Liver (tissue), 8 donors: ENCODE measurements at regions not wholly inside any gene's neighbourhood (a gene's known extent, or its start where the extent isn't known, plus 50 kb on each side); places are given as distances from the start of the nearest gene placed in this dataset.

Experiments used
- DNase-seq: peaks from one replicate; pipeline ENCODE4 v3.0.0-alpha.2; 2017; ENCODE audit warnings: low spot score
- H3K27ac ChIP-seq, 2 donors: one replicate each; pipeline ENCODE4 v1.7.0; 2013; ENCODE audit warnings: inconsistent platforms in 2 of 2, low read length in 2 of 2, control low read depth in 1 of 2, low read depth in 1 of 2, mild to moderate bottlenecking in 1 of 2
- H3K27me3 ChIP-seq, 4 donors: one replicate each; pipeline versions ENCODE4 v1.6.1 to v1.7.0; 2013; ENCODE audit warnings: low read length in 3 of 4, inconsistent platforms in 1 of 4, mild to moderate bottlenecking in 1 of 4, moderate library complexity in 1 of 4; ENCODE audit not compliant: control insufficient read depth in 4 of 4, insufficient read depth in 4 of 4
- H3K36me3 ChIP-seq, 4 donors: one replicate each; pipeline versions ENCODE4 v1.6.1 to v1.7.0; 2013; ENCODE audit warnings: low read length in 3 of 4, mild to moderate bottlenecking in 3 of 4, low read depth in 1 of 4, moderate library complexity in 1 of 4; ENCODE audit not compliant: control insufficient read depth in 4 of 4, insufficient read depth in 3 of 4
- H3K4me1 ChIP-seq, 4 donors: one replicate each; pipeline versions ENCODE4 v1.6.1 to v1.7.0; 2013; ENCODE audit warnings: low read length in 3 of 4, mild to moderate bottlenecking in 3 of 4, moderate library complexity in 1 of 4; ENCODE audit not compliant: control insufficient read depth in 4 of 4, insufficient read depth in 4 of 4
- H3K4me3 ChIP-seq, 3 donors: one replicate each; pipeline versions ENCODE4 v1.6.1 to v1.7.0; 2013; ENCODE audit warnings: low read length in 3 of 3, control low read depth in 1 of 3, low read depth in 1 of 3, mild to moderate bottlenecking in 1 of 3
- H3K9ac ChIP-seq, 2 donors: one replicate each; pipeline ENCODE4 v1.7.0; 2013; ENCODE audit warnings: low read length in 2 of 2, mild to moderate bottlenecking in 2 of 2, moderate library complexity in 2 of 2, control low read depth in 1 of 2, low read depth in 1 of 2
- H3K9me3 ChIP-seq, 4 donors: one replicate each; pipeline versions ENCODE4 v1.6.1 to v1.7.0; 2013; ENCODE audit warnings: low read length in 3 of 4; ENCODE audit not compliant: control insufficient read depth in 4 of 4
- EGR1 ChIP-seq, 2 donors: IDR thresholded peaks; 2 replicates each; pipeline ENCODE4 v1.6.1; 2016 to 2018; ENCODE audit warnings: antibody characterized with exemption in 2 of 2, low read depth in 2 of 2
- HNF4A ChIP-seq, 2 donors: conservative IDR thresholded peaks; 2 replicates each; pipeline ENCODE4 v1.6.1; 2016; ENCODE audit warnings: antibody characterized with exemption in 2 of 2, mild to moderate bottlenecking in 2 of 2
- HNF4G ChIP-seq: IDR thresholded peaks from 2 replicates; pipeline ENCODE4 v1.6.1; 2016; ENCODE audit warnings: antibody characterized with exemption
- JUND ChIP-seq, 2 donors: IDR thresholded peaks; 2 replicates each; pipeline ENCODE4 v1.6.1; 2016; ENCODE audit warnings: antibody characterized with exemption in 2 of 2
- NR2F2 ChIP-seq: IDR thresholded peaks from 2 replicates; pipeline ENCODE4 v1.6.1; 2016; ENCODE audit warnings: antibody characterized with exemption
- RAD21 ChIP-seq, 2 donors: IDR thresholded peaks; 2 replicates each; pipeline ENCODE4 v1.6.1; 2016; ENCODE audit warnings: antibody characterized with exemption in 2 of 2, mild to moderate bottlenecking in 2 of 2
- RXRA ChIP-seq, 2 donors: IDR thresholded peaks; 2 replicates each; pipeline ENCODE4 v1.6.1; 2017 to 2018; ENCODE audit warnings: antibody characterized with exemption in 2 of 2, mild to moderate bottlenecking in 1 of 2
- SP1 ChIP-seq: IDR thresholded peaks from 2 replicates; pipeline ENCODE4 v1.6.1; 2018; ENCODE audit warnings: antibody characterized with exemption, mild to moderate bottlenecking
- TAF1 ChIP-seq: conservative IDR thresholded peaks from 2 replicates; pipeline ENCODE4 v1.6.1; 2016; ENCODE audit warnings: antibody characterized with exemption, mild to moderate bottlenecking
- YY1 ChIP-seq: IDR thresholded peaks from 2 replicates; pipeline ENCODE4 v1.6.1; 2016; ENCODE audit warnings: antibody characterized with exemption, mild to moderate bottlenecking
- WGBS: extraction: QIAGEN DNeasy Blood & Tissue Kit; methylation state at CpG from one replicate; pipeline ENCODE4 v1.1.7; 2013; 5-methylcytosine and 5-hydroxymethylcytosine counted together
- TF ChIP-seq, protein P1 (sequence below): IDR thresholded peaks from 2 replicates; pipeline ENCODE4 v1.6.1; 2016; ENCODE audit warnings: antibody characterized with exemption, mild to moderate bottlenecking
- TF ChIP-seq, protein P2 (sequence below): IDR thresholded peaks from 2 replicates; pipeline ENCODE4 v1.6.1; 2016; ENCODE audit warnings: antibody characterized with exemption
- TF ChIP-seq, protein P3 (sequence below): IDR thresholded peaks from 2 replicates; pipeline ENCODE4 v1.6.1; 2016; ENCODE audit warnings: antibody characterized with exemption
- TF ChIP-seq, protein P4 (sequence below): IDR thresholded peaks from 2 replicates; pipeline ENCODE4 v1.6.1; 2016; ENCODE audit warnings: antibody characterized with exemption
- TF ChIP-seq, protein P5 (sequence below): fragments of 150-350 bp; IDR thresholded peaks from 2 replicates; pipeline ENCODE4 v1.5.1; 2017; ENCODE audit warnings: improper control_type of control experiment, low read depth, low read length; ENCODE audit not compliant: missing input control
- donor health status: healthy.
- donor health status: healthy.
- donor health status: healthy.
- donor health status: healthy.
- donor health status: healthy.

DNA sequence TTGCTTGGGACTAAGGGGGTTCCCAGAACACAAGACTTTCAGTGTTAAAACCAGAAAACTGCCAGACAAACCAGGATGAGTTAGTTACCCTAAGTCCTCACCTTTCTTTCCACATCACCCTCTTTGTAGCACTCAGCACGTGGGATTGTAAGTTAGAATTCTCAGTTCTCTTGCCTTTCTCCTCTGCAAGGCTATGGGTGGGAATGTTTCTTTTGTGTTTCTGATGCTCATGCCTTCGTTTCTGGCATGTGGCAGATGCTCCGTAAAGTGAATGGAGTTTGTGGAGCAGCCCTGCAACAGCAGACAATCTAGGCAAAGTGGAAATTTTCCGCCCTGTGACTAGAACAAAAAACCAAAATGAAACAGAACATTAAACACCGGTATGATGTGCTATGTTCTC lies 64.7 kb upstream of the SPP1 start:
- H3K36me3 ChIP-seq = no peaks in the 10 kb centered on the region
- peaks cover 7 to 25% (median 15%) of the 10 kb centered on the region in 4 donors for H3K4me1 ChIP-seq
- no peaks in the 10 kb centered on the region for H3K27me3 ChIP-seq
- H3K4me3 ChIP-seq = no peak overlapping the region
- peak overlapping the region in 1 of 2 donors; percentile 54 for H3K9ac ChIP-seq
- peak overlapping the region; percentile 65 to 74 for H3K27ac ChIP-seq
- H3K9me3 ChIP-seq = no peaks in the 10 kb centered on the region
- TF ChIP-seq, protein P1, sequence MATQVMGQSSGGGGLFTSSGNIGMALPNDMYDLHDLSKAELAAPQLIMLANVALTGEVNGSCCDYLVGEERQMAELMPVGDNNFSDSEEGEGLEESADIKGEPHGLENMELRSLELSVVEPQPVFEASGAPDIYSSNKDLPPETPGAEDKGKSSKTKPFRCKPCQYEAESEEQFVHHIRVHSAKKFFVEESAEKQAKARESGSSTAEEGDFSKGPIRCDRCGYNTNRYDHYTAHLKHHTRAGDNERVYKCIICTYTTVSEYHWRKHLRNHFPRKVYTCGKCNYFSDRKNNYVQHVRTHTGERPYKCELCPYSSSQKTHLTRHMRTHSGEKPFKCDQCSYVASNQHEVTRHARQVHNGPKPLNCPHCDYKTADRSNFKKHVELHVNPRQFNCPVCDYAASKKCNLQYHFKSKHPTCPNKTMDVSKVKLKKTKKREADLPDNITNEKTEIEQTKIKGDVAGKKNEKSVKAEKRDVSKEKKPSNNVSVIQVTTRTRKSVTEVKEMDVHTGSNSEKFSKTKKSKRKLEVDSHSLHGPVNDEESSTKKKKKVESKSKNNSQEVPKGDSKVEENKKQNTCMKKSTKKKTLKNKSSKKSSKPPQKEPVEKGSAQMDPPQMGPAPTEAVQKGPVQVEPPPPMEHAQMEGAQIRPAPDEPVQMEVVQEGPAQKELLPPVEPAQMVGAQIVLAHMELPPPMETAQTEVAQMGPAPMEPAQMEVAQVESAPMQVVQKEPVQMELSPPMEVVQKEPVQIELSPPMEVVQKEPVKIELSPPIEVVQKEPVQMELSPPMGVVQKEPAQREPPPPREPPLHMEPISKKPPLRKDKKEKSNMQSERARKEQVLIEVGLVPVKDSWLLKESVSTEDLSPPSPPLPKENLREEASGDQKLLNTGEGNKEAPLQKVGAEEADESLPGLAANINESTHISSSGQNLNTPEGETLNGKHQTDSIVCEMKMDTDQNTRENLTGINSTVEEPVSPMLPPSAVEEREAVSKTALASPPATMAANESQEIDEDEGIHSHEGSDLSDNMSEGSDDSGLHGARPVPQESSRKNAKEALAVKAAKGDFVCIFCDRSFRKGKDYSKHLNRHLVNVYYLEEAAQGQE = no peak
- TF ChIP-seq, protein P2, sequence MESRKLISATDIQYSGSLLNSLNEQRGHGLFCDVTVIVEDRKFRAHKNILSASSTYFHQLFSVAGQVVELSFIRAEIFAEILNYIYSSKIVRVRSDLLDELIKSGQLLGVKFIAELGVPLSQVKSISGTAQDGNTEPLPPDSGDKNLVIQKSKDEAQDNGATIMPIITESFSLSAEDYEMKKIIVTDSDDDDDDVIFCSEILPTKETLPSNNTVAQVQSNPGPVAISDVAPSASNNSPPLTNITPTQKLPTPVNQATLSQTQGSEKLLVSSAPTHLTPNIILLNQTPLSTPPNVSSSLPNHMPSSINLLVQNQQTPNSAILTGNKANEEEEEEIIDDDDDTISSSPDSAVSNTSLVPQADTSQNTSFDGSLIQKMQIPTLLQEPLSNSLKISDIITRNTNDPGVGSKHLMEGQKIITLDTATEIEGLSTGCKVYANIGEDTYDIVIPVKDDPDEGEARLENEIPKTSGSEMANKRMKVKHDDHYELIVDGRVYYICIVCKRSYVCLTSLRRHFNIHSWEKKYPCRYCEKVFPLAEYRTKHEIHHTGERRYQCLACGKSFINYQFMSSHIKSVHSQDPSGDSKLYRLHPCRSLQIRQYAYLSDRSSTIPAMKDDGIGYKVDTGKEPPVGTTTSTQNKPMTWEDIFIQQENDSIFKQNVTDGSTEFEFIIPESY = no peak
- TF ChIP-seq HNF4A (conservative IDR thresholded peaks at IDR 0.05) (no peak), RAD21 (IDR thresholded peaks at IDR 0.05) (no peak), NR2F2 (no peak), TAF1 (no peak), HNF4G (no peak), EGR1 (IDR thresholded peaks at IDR 0.05; ENCODE audit: low read depth in 2 of 2) (no peak), YY1 (no peak)
- TF ChIP-seq, protein P3, sequence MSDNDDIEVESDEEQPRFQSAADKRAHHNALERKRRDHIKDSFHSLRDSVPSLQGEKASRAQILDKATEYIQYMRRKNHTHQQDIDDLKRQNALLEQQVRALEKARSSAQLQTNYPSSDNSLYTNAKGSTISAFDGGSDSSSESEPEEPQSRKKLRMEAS = no peak
- DNase-seq = no peak
- WGBS = 51% methylated on average over 5 of the region's 5 CpGs

DNA sequence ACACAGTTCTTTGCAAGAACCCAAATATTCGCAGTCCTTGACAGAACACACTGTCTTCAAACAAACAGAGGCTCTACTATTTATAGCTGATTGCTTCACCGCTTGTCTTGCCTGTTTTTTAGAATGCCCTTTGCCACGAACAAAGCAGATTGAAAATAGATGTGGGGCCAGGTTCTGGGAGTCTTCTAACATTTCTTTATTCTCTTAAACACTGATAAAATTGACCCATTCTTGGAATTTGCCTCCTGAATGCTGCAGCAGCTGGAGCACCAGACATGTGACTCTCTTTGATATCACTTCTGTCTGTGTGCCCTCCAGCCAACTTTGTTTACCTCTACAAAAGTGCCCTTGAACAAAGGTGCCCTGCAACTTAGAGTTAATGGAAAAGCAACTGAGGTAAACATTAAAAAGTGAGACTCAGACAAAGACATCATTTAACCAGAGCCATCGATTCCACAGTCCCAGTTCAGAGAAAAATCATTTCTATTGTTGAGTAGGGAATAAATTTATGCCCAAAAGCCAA lies 64.2 kb upstream of the SPP1 start:
- Histone ChIP-seq H3K4me1 (peaks cover 7 to 25% (median 15%) of the 10 kb centered on the region in 4 donors), H3K9me3 (no peaks in the 10 kb centered on the region), H3K27me3 (no peaks in the 10 kb centered on the region), H3K36me3 (no peaks in the 10 kb centered on the region), H3K9ac (peak overlapping the region; percentile 54 to 60), H3K27ac (peak overlapping the region; percentile 65 to 74), H3K4me3 (no peak overlapping the region)
- TF ChIP-seq TAF1 (peak; percentile 65), RAD21 (IDR thresholded peaks at IDR 0.05) (no peak), RXRA (IDR thresholded peaks at IDR 0.05) (peak; percentile 60 to 66), NR2F2 (peak; percentile 36), YY1 (peak; percentile 43), JUND (IDR thresholded peaks at IDR 0.05) (peak; percentile 48 to 54), SP1 (peak; percentile 69), HNF4A (conservative IDR thresholded peaks at IDR 0.05) (peak; percentile 57 to 66)
- TF ChIP-seq, protein P3 = peak; percentile 16
- TF ChIP-seq, protein P4, sequence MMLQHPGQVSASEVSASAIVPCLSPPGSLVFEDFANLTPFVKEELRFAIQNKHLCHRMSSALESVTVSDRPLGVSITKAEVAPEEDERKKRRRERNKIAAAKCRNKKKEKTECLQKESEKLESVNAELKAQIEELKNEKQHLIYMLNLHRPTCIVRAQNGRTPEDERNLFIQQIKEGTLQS = peak; percentile 15
- TF ChIP-seq, protein P2 = no peak
- TF ChIP-seq, protein P5, sequence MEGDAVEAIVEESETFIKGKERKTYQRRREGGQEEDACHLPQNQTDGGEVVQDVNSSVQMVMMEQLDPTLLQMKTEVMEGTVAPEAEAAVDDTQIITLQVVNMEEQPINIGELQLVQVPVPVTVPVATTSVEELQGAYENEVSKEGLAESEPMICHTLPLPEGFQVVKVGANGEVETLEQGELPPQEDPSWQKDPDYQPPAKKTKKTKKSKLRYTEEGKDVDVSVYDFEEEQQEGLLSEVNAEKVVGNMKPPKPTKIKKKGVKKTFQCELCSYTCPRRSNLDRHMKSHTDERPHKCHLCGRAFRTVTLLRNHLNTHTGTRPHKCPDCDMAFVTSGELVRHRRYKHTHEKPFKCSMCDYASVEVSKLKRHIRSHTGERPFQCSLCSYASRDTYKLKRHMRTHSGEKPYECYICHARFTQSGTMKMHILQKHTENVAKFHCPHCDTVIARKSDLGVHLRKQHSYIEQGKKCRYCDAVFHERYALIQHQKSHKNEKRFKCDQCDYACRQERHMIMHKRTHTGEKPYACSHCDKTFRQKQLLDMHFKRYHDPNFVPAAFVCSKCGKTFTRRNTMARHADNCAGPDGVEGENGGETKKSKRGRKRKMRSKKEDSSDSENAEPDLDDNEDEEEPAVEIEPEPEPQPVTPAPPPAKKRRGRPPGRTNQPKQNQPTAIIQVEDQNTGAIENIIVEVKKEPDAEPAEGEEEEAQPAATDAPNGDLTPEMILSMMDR = no peak
- TF ChIP-seq, protein P1 = peak; percentile 27
- WGBS = 19% methylated on average over 4 of the region's 4 CpGs
- DNase-seq = no peak
